NCI-H1092 treated with DMSO at 0.1 percent for 48 hours (cell line): ENCODE measurements at regions not wholly inside any gene's neighbourhood (a gene's known extent, or its start where the extent isn't known, plus 50 kb on each side); places are given as distances from the start of the nearest gene placed in this dataset.
"Not testable (repeated sequence)": the region's sequence is repeated elsewhere in the genome, so short reads cannot be mapped to it uniquely, and the experiment has no call there.

Source experiments
- DNase-seq: peaks from one replicate; lab custom pipeline; 2025; lab: John Stamatoyannopoulos, UW

- DNase-seq: no peak
Measured at GRCh38 chr3:8143186-8143585, 358.4 kb upstream of the LMCD1 start.

GRCh38 chr3:8145661-8146060 lies 356.0 kb upstream of the LMCD1 start:
- DNase-seq: no peak

- no peak for DNase-seq
Measured at GRCh38 chr3:8147711-8148110, 353.9 kb upstream of the LMCD1 start.

GRCh38 chr3:8152821-8153418 lies 348.7 kb upstream of the LMCD1 start:
- DNase-seq: no peak

GRCh38 chr3:8153800-8154199 lies 347.8 kb upstream of the LMCD1 start:
- DNase-seq: no peak

GRCh38 chr3:8154617-8155016 lies 347.0 kb upstream of the LMCD1 start:
- no peak for DNase-seq

GRCh38 chr3:8156138-8156537 lies 345.5 kb upstream of the LMCD1 start:
- DNase-seq: no peak

- no peak for DNase-seq
Measured at GRCh38 chr3:8156831-8157230, 344.8 kb upstream of the LMCD1 start.

GRCh38 chr3:8157640-8158039 lies 344.0 kb upstream of the LMCD1 start:
- DNase-seq: no peak

- DNase-seq: no peak
Measured at GRCh38 chr3:8164145-8164544, 337.5 kb upstream of the LMCD1 start.

- DNase-seq: no peak
Measured at GRCh38 chr3:8166014-8166413, 335.6 kb upstream of the LMCD1 start.

GRCh38 chr3:8170971-8171508 lies 330.6 kb upstream of the LMCD1 start:
- no peak for DNase-seq

GRCh38 chr3:8173892-8174291 lies 327.7 kb upstream of the LMCD1 start:
- no peak for DNase-seq

- not testable (repeated sequence) for DNase-seq
Measured at GRCh38 chr3:8176759-8177483, 324.7 kb upstream of the LMCD1 start.

- DNase-seq: not testable (repeated sequence)
Measured at GRCh38 chr3:8178516-8178915, 323.1 kb upstream of the LMCD1 start.

GRCh38 chr3:8182904-8183303 lies 318.7 kb upstream of the LMCD1 start:
- no peak for DNase-seq

- no peak for DNase-seq
Measured at GRCh38 chr3:8183627-8184026, 318.0 kb upstream of the LMCD1 start.

- no peak for DNase-seq
Measured at GRCh38 chr3:8186213-8186612, 315.4 kb upstream of the LMCD1 start.

- DNase-seq: no peak
Measured at GRCh38 chr3:8187996-8188395, 313.6 kb upstream of the LMCD1 start.

GRCh38 chr3:8189051-8189450 lies 312.6 kb upstream of the LMCD1 start:
- DNase-seq: no peak

GRCh38 chr3:8191406-8191805 lies 310.2 kb upstream of the LMCD1 start:
- no peak for DNase-seq

GRCh38 chr3:8197384-8197783 lies 304.2 kb upstream of the LMCD1 start:
- no peak for DNase-seq

GRCh38 chr3:8198605-8199004 lies 303.0 kb upstream of the LMCD1 start:
- no peak for DNase-seq

GRCh38 chr3:8200996-8201395 lies 300.6 kb upstream of the LMCD1 start:
- DNase-seq: no peak
